Osteoblast (primary cell): ENCODE measurements at regions not wholly inside any gene's neighbourhood (a gene's known extent, or its start where the extent isn't known, plus 50 kb on each side); places are given as distances from the start of the nearest gene placed in this dataset.

Experiments
- DNase-seq: peaks from one replicate; pipeline ENCODE4 v3.0.0; 2011; ENCODE audit warnings: low spot score, mixed read lengths; ENCODE audit not compliant: insufficient read length; ENCODE audit errors: missing footprints
- H2AFZ ChIP-seq: 2 replicates; pipeline ENCODE4 v1.6.0; 2011; ENCODE audit warnings: mild to moderate bottlenecking, low read length
- H3K27ac ChIP-seq: 2 replicates; pipeline ENCODE4 v1.5.1; 2011; ENCODE audit warnings: mild to moderate bottlenecking, low read depth, low read length, moderate library complexity
- H3K27me3 ChIP-seq: 2 replicates; pipeline ENCODE4 v1.6.0; 2012; ENCODE audit warnings: mild to moderate bottlenecking, control low read depth, inconsistent platforms, low read length, moderate library complexity; ENCODE audit not compliant: insufficient read depth
- H3K36me3 ChIP-seq: 2 replicates; pipeline ENCODE4 v1.5.1; 2011; ENCODE audit warnings: mild to moderate bottlenecking, low read length, control low read depth, moderate library complexity; ENCODE audit not compliant: insufficient read depth
- H3K4me1 ChIP-seq: 2 replicates; pipeline ENCODE4 v1.5.1; 2011; ENCODE audit warnings: mild to moderate bottlenecking, low read length, control low read depth, moderate library complexity; ENCODE audit not compliant: insufficient read depth
- H3K4me2 ChIP-seq: 2 replicates; pipeline ENCODE4 v1.6.0; 2011; ENCODE audit warnings: mild to moderate bottlenecking, low read length; ENCODE audit not compliant: insufficient read depth
- H3K4me3 ChIP-seq: fragments of 200-600 bp; sonication (generic); 3 replicates; pipeline ENCODE4 v1.5.1; 2012; ENCODE audit warnings: mild to moderate bottlenecking, low read length, inconsistent platforms; ENCODE audit not compliant: insufficient read depth
- H3K79me2 ChIP-seq: 2 replicates; pipeline ENCODE4 v1.6.0; 2012; ENCODE audit warnings: mild to moderate bottlenecking, low read length, control low read depth, inconsistent platforms; ENCODE audit not compliant: insufficient read depth
- H3K9me3 ChIP-seq: 2 replicates; pipeline ENCODE4 v1.5.1; 2011; ENCODE audit warnings: low read depth, low read length, control low read depth
- H4K20me1 ChIP-seq: 2 replicates; pipeline ENCODE4 v1.6.0; 2012; ENCODE audit warnings: mild to moderate bottlenecking, low read length, control low read depth; ENCODE audit not compliant: insufficient read depth
- CTCF ChIP-seq: IDR thresholded peaks from 2 replicates; pipeline ENCODE4 v1.5.1; 2011; ENCODE audit warnings: mild to moderate bottlenecking, low read depth, low read length, moderate library complexity; ENCODE audit errors: extremely low read depth

- no peaks in the 10 kb centered on the region for H3K9me3 ChIP-seq
- H4K20me1 ChIP-seq, result no peaks in the 10 kb centered on the region
- DNase-seq, result no peak
- H3K27me3 ChIP-seq, result no peaks in the 10 kb centered on the region
- no peak overlapping the region for H3K4me3 ChIP-seq
- H3K4me2 ChIP-seq, result no peak overlapping the region
- no peak overlapping the region for H2AFZ ChIP-seq
- H3K79me2 ChIP-seq, result no peaks in the 10 kb centered on the region
- no peaks in the 10 kb centered on the region for H3K36me3 ChIP-seq
- H3K27ac ChIP-seq, result no peak overlapping the region
- H3K4me1 ChIP-seq, result no peaks in the 10 kb centered on the region
- TF ChIP-seq CTCF, result no peak
These were observed 1475.5 kb downstream of the PCDH18 start for GRCh38 chr4:136056748-136057147.

DNA sequence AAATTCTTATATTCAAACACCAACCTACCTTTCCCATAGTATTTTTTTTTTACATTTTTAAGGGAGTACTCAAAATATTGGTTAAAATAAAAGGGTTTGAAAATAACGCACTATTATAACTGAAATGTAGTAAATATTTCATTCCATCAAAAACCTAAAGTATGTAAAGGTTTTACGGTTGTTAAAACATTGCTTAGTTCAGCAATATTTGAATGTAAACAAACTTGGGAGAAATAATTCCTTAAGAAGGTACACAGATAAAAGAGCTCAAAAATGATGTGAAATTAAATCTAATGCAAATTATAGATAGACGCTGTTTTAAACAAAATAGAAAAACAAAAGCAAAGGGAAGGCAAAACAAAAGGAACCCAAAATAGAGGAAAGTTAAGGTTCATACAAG, 1476.9 kb downstream of the PCDH18 start:
- no peak for TF ChIP-seq CTCF

GRCh38 chr4:136036744-136037143, 1495.5 kb downstream of the PCDH18 start:
- DNase-seq, result no peak
- H3K79me2 ChIP-seq, result no peaks in the 10 kb centered on the region
- no peak overlapping the region for H3K27ac ChIP-seq
- no peaks in the 10 kb centered on the region for H4K20me1 ChIP-seq
- H3K4me2 ChIP-seq, result no peak overlapping the region
- TF ChIP-seq CTCF, result no peak
- H3K4me1 ChIP-seq, result no peaks in the 10 kb centered on the region
- no peak overlapping the region for H3K4me3 ChIP-seq
- H3K9me3 ChIP-seq, result no peaks in the 10 kb centered on the region
- no peaks in the 10 kb centered on the region for H3K27me3 ChIP-seq
- H2AFZ ChIP-seq, result no peak overlapping the region
- no peaks in the 10 kb centered on the region for H3K36me3 ChIP-seq

More for the DNA sequence above, 1476.9 kb downstream of the PCDH18 start:
- Histone ChIP-seq H4K20me1 (no peaks in the 10 kb centered on the region), H3K27me3 (no peaks in the 10 kb centered on the region), H3K4me2 (no peak overlapping the region), H3K4me3 (no peak overlapping the region), H3K36me3 (no peaks in the 10 kb centered on the region), H3K9me3 (no peaks in the 10 kb centered on the region), H3K79me2 (no peaks in the 10 kb centered on the region), H3K4me1 (no peaks in the 10 kb centered on the region), H2AFZ (no peak overlapping the region), H3K27ac (no peak overlapping the region)
- DNase-seq, result no peak

DNA sequence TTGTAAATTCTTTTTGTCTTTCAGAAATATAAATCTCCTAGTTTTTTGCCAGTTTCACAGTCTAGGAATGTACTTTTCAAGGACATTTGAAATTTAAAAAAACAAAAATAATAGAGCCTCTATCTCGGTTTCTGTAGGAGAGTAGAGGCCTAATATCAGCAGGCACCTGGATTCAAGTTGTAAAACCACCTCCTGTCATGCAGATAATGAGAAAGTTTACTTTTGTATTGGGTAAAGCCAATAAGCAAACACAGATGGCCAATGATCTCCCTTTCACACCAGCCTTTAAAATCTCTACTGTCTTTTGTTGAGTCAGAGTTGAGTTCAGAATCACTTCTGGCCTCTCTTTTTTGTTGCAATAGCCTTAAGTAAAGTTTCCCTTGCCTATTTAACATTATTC, 1499.9 kb downstream of the PCDH18 start:
- H2AFZ ChIP-seq, result no peak overlapping the region
- no peaks in the 10 kb centered on the region for H3K36me3 ChIP-seq
- H4K20me1 ChIP-seq, result no peaks in the 10 kb centered on the region
- no peaks in the 10 kb centered on the region for H3K79me2 ChIP-seq
- H3K4me3 ChIP-seq, result no peak overlapping the region
- DNase-seq, result no peak
- H3K27me3 ChIP-seq, result no peaks in the 10 kb centered on the region
- no peaks in the 10 kb centered on the region for H3K9me3 ChIP-seq
- no peaks in the 10 kb centered on the region for H3K4me1 ChIP-seq
- H3K27ac ChIP-seq, result no peak overlapping the region
- H3K4me2 ChIP-seq, result no peak overlapping the region
- TF ChIP-seq CTCF, result no peak
